SH-SY5Y (cell line): ENCODE measurements at regions not wholly inside any gene's neighbourhood (a gene's known extent, or its start where the extent isn't known, plus 50 kb on each side); places are given as distances from the start of the nearest gene placed in this dataset.

Experiments used
- GATA2 ChIP-seq: IDR thresholded peaks from 2 replicates; pipeline ENCODE4 v1.6.1; 2011; ENCODE audit warnings: mild to moderate bottlenecking, low read depth, low read length
- GATA3 ChIP-seq: IDR thresholded peaks from 2 replicates; pipeline ENCODE4 v1.6.1; 2011; ENCODE audit warnings: low read depth, mild to moderate bottlenecking, low read length, moderate library complexity

DNA sequence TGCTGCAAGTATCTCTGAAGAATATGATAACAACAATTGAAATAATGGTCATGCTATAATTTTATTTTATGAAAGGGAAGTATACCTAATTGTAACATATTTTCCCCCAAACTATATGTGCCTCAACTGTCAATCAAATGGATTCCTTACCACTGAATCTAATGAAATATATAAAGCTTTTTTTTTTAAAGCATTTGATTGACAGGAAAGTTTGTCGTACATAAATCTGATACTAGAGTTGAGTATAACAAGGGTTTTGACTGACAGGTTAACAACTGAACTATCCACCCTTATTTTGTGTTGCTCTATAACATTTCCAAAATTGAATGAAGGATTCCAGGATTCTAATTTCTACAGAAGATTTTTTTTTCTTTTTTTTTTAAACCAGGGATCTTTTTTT, 1333.3 kb upstream of the SLC39A10 start:
- no peak for TF ChIP-seq GATA2
- TF ChIP-seq GATA3, result no peak
